HG02610 (cell line): ENCODE measurements at regions not wholly inside any gene's neighbourhood (a gene's known extent, or its start where the extent isn't known, plus 50 kb on each side); places are given as distances from the start of the nearest gene placed in this dataset.

Experiments used
- ATAC-seq: cut with Tn5 transposase; IDR thresholded peaks from one replicate; pipeline ENCODE4 v1.9.1; 2021; ENCODE audit warnings: mild to moderate bottlenecking, moderate library complexity; ENCODE audit not compliant: unreplicated experiment

DNA sequence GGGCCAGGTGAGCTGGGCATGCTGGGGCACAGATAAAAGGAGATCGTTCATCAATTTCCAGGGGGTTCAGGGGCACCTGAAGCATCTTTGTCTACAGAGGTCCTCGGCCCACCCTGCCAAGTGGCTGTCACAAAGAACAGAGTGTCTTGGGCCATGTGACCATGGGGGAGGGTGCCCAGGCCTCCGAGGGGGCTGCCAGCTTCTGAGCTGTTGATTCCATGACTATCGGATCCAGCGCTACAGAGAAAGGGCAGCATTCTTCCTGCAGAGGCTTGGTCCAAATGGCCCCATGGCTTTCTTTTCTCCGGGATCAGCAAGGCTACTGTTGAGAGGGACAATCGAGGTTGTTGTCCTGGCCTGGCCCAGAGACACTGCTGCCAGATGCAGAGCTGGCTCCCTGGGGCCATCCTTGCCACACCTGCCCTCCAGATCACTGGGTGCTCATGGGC is 289.2 kb downstream of the ZSWIM6 start:
- no peak for ATAC-seq

DNA sequence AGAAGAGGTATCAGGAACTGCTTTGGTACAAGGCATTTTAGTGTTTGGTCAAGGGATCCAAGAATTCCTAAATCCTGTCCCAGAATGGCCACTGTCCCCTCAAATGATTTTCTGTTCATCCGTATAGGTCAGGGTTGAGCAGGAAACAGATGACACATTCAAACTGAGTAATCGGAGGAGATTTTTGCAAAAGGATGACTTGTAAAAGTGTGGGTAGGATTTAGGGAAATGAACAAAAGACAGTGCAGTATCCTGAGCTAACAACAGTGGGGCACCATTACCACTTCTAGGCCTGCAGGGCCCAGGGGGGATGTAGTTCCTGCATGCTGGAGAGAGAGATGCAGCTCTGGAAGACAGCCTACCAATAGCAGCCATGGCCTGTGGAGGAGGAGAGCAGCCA is 290.1 kb downstream of the ZSWIM6 start:
- ATAC-seq: no peak

DNA sequence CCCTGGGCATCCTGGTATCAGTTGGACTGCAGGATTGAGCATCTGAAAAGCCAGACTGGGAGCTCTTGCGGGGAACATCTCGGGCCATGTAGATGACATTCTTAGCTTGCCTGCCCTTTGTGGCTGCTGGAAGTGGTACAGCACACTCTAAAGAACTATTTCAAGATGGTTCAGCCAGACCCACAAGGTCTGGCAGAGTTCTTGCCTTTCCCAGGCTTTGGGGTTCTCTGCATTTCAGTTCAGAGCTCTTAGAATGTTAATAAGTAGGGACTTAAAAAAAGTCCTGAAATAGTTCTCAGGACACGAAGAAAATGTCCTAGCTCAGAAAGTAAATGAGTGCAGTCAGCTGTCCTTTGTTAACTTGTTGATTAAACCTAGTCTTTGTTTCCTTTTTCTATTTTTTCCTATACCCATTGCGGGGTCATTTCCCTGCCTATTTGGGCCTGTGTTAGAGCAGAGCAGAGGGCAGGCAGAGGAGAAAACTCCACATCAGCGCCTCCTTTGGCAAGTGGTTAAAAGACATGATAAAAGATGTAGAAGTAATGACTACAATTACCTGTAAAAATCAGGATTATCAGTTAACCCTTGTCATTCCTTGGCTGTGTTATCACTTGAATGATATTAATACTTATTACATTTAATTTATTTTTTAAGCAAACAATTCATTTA is 291.5 kb downstream of the ZSWIM6 start:
- no peak for ATAC-seq

DNA sequence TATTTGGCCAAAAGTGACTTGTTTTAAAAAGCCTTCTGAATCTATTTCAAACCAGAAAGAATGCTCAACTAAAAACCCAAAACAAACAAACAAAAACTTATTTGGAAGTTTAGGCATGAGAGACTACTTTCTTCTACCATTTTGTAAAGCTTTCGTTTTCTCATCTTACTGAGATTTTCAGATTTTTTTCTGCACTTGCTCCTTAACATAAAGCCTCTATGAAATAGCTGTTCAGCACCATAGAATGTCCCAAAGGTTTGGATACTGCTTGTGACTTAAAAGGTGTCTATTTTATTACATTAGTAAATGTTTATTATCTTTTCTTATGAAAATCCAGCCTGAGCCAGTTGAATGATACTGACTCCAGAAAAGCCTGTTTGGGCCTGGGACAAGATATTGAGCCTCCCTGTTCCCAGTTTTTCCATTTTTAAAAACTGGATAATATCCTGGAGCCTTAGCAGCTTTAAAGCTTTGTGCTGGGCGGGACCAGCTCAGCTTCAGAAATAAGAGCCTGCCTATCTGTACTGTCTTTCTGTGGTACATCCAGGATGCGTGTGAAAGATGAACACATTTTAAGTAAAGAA is 292.6 kb downstream of the ZSWIM6 start:
- ATAC-seq: no peak

DNA sequence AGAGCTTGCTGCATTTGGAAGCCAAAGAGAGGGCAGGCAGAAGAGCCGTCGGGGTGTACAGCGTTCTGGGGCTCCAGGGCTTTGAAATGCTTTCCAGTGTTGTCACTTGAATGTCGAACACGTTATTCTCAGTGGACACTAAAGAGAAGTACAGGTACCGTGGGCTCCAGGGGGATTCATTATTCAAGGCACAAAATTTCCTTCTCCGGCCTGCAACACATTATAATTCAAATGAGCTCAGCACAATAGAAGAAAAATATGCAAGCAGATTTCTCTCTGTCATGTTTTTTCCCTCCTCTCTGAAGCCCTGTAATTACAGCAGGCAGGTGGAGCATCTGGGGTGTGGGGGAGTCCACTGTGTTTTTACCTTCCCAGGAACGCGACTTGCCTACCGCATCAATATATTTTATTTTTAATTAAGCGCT is 293.1 kb downstream of the ZSWIM6 start:
- no peak for ATAC-seq

DNA sequence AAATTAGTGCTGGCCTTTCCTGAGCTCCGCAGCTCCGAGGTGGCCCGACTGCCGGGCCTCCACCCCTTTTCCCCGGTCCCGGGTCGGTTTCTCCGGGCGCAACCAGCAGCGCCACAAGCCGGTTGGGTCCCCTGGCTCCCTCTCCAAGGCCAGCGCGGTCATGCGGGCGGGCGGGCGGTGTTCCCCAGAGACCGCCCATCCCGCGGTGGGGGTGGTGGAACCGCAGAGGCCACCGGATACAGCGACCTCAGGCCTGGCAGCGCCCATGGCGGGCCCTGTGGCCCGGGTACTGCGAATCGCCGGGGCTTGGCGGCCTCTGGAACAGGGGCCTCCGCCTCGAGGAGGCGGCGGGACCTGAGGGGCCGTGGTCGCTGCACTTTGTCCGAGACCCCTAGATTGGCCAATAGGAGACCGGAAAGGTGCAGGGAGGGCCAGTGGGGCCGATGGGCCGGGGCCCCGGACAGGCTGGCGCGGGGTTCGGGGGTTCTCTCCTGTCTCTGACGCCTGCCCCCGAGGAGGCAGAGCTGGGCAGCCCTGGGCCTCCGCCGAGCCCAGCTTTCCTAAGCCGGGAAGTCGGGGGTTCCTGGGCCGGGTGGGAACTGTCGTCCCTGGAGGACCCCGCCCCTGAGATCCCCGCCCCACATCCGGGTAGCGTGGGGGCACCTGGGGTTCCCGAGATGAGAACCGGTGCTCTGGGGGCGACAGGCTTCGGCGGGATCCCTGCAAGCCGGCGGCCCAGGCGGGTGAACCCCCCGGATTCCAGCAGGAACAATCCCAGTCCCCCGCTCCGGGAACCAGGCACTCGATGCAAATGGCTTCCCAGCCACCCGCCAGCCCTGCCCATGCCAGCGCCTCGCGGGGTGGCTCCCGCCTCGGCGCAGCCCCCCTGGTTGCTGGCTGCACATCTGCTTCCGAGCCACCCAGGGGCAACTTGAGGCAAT is 293.9 kb downstream of the ZSWIM6 start:
- ATAC-seq: peak; percentile 54

DNA sequence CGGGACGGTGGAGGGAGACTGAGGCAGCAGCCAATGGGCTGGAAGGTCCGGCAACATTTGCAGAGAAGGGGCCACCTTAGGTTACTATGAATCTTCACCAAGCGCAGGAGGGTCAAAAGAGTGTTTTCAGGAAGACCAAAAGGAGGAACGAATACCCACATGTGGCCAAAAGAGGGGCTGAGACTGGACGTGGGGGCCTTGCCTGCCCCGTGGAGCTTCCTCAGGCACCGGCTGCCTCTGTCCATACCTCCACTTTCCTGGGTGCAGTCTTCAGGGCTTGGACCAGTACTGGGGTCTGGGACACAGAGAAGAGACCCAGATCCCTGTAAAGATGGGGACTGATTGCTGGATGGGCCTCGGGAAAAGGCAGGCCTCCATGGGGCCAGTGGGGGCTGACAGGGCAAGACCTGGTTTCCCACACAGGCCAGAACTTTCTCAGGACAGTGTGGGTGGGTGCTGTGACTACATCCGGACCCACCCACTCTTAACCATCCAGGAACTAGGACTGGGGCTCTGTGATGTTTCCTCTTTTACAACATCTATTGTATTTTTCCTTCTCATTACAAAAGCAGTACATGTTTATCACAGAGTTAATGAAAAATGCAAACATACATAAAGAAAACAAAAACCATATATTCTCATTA is 294.7 kb downstream of the ZSWIM6 start:
- peak; percentile 53 for ATAC-seq

DNA sequence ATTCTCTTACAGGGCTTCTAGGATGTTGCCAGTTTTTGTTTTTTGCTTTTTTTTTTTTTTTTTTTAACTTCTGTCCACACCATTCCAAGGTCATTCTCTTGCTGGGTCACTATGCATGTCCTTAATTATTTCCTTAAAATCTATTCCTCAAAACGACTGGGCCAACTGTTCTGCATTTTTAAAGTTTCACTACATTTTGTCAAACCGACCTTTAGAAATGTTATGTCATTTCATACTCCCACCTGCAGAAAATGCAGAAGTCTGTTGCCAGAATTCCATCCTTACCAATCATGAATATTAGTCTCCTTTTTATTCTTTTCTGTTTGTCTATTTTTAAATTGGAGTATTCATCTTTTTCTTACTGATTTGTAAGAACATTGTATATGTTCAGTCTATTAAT is 295.5 kb downstream of the ZSWIM6 start:
- ATAC-seq: no peak

DNA sequence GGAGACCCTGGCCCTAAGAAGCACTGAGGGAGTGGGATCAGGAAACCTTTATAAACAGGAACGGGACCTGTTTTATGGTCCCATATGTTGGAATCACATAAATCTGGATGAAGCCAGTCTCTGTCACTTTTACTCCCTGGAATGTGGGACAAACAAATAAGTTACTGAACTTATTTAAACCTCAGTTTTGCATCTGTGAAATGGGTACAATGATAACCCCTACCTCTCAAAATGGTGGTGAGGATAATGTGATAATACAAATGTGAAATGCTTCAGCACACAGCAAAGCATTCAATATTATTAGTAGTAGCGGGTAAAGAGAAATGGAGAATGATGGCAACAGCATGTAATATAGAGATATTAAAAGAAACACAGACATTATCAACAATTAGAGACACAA is 298.9 kb downstream of the ZSWIM6 start:
- ATAC-seq: no peak

DNA sequence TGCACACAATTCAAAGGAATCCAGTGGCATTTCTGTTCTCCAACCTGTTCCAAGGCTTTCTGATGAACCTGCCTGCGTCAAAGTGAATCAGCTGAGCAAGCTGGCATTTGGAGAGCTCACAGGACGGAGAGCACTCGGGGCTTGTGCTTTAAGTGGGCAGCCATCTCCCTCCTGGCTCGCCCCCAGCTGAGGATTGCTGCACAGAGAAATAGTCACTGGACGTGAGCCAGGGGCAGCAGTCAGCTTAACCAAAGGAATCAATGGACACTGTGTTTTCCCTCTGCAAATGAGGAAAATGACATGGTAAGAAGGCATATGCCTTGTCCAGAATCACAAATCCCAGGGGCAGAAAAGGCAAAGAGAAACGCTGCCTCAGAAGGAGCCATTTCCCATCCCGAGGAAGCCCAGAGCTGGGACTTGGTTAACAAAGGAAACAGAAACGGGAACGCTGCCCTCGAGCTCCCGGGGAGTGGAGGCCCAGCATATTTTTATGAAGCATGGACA is 299.4 kb downstream of the ZSWIM6 start:
- ATAC-seq: no peak

DNA sequence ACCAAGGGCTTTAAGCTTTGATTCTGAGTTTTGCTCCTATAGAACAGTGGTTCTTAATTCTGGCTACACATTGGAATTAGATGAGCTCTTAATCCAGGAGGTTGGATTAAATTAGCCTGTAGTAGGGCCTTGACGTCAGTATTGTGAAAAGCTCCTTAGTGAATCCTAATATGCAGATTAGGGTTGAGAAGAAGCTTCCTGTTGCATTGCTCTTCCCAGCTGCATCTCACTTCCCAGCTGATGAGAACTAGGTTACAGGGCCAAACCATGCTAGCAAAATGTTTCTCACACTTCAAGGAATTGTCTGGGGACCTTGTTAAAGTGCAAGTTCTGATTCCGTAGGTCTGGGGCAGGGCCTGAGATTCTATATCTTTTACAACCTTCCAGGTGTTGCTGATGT is 300.0 kb downstream of the ZSWIM6 start:
- no peak for ATAC-seq

DNA sequence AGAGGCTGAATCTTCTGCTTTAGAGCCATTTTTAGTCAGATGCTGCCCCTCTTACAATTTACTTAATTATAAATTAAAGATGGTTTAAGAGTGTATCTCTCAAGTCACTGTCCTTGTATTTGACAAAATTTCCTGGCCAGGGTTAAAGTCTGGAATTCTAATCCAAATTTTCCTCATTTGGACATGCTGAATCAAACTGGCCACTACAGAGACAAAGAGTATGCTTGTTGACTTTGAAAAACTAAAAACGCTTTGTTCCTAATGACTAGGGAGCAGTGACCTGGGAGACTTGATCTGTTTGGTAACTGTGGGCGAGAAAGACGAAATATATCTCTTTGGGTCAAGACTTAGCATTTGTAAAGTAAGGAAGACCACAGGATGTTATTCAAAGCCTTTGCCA is 303.2 kb downstream of the ZSWIM6 start:
- ATAC-seq: no peak

DNA sequence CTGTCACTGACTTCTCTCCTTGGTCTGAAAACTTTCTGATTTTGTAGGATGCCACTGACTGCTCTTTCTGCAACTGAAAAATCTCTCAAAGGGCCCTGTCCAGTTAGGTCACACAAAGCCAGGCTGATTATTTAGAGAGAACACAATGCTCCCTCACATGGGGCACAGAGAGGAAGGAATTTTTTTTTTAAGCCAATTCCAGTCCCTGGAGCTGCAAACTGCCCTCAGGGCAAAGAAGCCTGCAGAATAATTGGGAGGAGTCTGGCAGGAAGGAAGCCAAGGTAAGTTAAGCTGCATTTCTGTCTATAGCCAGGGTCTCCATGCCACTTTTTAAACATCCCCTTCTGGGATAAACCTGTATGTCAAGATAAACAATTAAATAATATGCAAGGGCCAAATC is 305.5 kb downstream of the ZSWIM6 start:
- ATAC-seq: no peak

DNA sequence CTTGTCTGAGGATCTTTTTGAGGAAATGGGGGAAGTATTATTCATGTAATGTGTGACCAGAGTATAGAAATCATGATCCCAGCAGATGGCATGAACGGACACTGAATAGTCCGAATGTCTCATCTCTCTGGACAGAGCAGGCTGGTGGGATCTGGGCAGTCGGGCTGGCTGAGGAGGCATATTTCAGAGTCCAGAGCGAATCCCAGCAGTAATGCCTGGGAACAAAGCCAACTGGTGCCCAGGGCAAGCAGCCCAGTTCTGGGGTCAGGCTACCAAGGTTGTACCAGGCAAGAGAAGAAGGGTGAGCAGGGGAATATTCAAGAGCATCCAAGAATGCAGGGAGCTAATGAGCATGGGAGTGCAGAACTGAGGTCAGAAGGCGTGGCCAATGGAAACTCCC is 306.4 kb downstream of the ZSWIM6 start:
- ATAC-seq: no peak

DNA sequence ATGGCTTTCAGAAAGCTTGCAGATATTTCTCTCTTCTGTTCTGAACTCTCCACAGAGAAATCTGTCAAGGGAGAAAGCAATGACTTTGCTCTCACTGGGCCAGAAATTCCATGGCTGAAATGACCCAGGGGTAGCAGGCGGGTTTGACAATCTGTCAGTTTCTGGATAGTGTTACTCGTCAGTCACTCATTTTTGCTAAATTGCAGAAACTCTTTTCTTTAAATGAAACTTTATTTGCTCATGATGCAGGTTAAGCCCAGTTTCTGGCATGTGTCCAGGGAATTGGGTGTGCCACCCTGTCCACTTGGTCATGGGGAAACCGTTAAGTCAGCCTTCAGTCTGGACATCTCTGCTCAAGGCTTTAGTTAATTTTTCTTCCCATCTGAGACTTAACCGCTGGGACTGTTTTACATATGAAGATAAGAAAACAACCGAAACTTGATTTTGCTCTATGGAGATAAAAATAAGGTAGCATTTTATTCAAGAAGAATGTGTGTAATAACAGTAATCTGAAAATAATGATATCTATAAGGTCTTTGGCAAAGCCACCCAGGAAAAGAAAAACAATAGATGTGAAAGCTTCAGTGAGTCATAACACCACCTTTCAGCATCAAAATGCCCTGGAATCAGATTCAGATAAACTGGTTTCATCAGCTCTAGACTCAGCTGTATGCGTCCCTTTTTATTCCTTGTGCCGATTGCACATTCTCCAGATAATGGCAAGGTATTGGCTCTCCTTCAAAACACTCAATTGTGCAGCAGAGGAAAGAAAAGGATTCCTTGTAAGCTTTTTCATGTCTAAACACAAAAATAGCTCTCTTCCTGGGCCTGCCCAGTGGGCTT is 308.3 kb downstream of the ZSWIM6 start:
- ATAC-seq: no peak

DNA sequence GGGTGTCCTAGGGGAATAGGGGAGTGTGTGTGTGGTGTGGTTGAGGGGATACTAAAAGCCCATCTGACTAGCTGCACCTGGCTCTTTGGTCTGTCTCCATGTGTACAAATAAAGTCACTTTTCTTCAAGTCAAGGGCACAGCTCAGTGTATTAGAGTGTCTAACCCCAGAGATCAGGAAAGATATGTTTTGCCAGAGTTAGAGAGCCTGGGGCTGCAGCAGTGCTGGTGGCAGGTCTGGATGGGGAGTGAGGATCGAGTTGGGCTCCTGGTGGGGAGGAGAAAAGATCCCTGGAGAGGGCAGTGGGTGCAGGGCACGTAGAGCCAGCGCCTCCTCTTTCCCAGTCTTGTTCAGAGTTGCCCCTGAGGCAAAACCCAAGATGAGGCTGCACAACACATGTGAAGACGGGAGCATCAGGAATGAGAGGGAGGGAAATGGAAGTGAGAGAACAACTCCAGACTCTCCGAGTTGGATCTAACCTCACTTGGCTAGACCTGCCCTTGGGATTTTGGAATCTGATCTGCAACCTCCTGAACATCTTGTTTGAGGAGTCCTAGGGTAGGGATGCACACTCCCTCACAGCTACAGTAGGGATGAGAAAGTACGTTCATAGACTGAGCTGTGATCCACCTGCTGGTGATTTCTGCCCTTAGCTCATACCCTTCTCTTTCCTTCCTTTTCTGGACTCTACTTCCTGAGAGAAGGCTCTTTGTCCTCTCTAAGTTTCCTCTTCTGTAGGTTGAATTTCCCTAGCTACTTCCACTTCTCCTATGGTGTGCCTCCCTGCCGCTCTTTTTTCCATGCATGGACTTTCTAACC is 309.9 kb downstream of the ZSWIM6 start:
- no peak for ATAC-seq

DNA sequence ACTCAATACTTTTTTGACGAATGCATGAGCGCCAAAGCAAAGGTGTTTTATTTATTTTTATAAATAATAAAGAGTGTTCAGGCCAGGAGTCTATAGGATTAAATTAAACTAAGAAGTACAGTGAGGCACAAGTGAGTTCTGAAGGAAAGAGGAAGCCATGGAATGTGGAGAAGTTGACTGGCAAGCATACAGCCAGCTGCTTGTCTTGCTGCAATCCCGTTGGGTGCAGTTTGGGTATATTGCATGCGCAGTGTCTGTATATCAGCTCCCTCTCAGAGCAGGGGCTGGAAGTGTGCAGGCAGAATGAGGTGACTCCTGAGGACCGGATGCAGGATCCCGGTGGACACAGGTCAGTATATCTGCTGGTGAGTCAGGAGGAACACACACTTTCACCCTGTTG is 315.6 kb downstream of the ZSWIM6 start:
- no peak for ATAC-seq

DNA sequence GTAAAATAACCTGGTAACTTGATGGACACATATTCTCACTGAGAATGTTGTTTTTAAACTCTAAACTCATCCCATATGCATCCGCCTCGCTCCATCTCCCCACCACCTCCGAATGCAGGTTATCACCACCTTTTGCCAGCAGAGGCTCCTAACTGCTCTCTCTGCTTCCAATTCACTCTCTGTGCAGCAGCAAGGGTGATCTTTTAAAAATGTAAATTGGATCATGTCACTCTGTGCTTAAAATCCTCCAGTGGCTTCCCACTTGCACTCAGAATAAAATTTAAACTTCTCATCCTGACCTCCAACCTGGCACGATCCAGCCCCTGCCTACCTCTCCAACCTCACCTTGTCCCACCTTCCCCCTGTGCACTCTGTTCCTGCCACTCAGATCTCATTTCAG is 317.2 kb downstream of the ZSWIM6 start:
- no peak for ATAC-seq

DNA sequence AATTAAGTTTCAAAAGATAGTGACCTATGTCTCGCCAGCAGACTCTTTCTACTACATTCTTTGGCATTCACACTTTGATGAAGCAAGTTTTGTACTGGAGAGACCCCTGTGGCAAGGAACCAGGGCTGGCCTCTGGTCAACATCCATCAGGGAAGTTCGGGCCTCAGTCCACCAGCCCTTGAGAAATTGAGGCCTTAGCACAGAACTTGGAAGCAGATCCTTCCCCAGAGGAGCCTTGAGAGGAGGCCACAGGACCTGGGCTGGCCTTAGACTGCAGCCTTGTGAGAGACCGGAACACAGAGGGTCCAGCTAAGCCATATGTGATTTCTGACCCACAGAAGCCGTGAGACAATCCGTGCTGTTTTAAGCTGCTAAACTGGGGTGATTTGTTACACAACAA is 317.9 kb downstream of the ZSWIM6 start:
- ATAC-seq: no peak
